Esophagus mucosa (tissue), 1 donor: ENCODE measurements at regions not wholly inside any gene's neighbourhood (a gene's known extent, or its start where the extent isn't known, plus 50 kb on each side); places are given as distances from the start of the nearest gene placed in this dataset.
"Not testable (repeated sequence)": the region's sequence is repeated elsewhere in the genome, so short reads cannot be mapped to it uniquely, and the experiment has no call there.

Experiments used
- ATAC-seq: fragments of 200-7000 bp; cut with Tn5 transposase; one replicate; pipeline ENCODE4 v1.9.1; 2020
- donor health status: DM: yes; HTN: yes; CAD: no.

DNA sequence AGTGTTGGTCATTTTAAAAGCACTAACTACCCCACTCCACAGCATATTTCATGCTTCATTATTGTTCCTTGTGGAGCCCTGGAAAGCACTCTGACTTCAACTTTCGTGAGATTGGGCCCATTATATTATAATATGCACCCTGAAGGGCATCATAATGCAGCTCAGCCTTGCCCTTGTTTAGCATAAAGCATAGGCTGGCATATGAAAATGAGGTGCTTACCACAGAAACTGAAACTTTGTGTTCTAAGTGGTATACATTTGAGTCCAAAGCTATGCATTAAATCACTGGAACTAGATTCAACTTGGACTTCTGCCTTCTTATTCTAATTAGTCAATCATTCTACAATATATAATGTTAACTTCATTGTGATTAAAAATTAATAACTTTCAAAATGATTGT, 1027.9 kb downstream of the STIM2 start:
- no peak for ATAC-seq

DNA sequence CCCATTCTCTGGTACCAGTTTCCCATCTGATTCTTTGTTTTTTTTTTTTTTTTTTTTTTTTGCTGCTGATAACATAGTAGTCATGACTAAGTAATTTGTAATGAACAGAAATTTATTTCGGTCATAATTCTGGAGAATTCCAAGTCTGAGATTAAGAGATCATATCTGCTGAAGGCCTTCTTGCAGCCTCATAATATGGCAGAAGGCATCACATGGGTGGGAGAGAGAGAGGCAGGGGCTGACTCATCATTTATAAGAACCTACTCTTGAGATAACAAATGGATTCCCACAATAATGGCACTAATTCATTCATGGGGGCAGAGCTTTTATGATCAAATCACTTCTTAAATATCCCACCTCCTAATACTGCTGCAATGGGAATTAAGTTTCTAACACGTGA, 1034.3 kb downstream of the STIM2 start:
- no peak for ATAC-seq

DNA sequence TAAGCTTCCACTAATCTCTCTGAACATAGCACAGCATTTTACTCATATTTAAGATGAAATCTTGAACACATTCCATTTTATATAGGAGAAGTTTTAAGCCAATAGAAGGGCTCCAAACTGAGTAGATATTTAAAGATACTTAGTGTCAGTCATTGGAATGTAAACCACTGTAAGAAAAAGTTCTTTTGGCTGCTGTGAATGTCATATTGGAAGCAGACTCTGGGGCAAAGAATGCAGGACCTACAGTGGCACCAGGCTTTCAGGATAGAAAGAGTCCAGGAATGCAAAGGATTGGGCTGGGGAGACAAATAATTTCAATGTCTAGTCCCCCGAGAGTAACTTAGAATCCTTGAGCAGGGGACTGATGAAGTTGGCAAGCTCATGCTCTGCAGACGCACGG, 1047.7 kb downstream of the STIM2 start:
- no peak for ATAC-seq

DNA sequence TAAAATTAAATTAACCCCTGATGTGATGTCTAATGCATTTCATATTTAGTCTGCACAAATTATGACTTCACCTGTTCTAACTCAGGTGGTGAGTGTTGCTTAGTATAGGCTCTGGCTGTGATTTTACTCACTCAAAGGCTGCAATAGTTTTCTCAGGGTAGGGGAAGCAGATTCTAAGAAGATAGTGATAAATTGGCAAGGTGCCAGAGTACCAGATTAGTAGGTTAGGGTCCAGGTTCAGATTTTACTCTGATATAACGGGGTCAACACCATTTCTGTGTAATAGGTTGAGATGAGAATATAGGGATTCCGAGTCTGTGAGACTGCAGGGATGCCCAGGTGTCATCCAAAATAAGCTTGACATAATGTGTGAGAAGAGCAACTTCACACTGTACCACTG, 1049.6 kb downstream of the STIM2 start:
- ATAC-seq = no peak

DNA sequence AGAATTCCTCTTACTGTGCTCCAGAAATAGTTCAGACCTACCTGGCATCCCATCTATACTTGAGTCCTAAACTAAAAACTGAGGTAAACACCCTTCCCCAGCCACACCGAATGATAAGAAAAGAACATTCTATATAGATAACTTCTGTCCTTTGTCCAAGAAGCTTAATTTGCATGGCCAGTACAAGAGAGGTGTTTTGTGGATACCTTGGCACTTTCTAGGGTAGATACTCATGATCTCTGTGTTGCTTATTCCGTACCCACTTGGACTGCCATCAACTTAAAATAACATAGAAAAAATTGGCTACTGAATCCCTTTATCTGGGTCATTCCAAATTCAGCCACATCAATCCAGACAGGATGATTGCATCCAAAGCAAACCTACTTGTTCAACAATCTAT, 1050.4 kb downstream of the STIM2 start:
- no peak for ATAC-seq

DNA sequence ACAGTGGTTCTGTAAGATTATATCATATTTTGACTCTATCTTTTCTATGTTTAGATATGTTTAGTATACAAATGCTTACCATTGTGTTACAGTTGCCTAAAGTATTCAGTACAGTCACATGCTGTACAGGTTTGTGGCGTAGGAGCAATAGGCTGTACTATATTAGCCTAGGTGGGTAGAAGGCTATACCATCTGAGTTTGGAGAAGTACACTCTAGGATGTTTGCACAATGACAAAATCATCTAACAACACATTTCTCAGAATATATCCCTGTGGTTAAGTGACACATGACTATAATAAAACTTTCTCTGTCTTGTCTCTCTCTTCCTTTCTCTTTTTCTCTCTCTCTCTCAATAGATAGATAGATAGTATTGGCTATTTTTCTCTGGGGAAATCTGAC, 1053.1 kb downstream of the STIM2 start:
- ATAC-seq = no peak

DNA sequence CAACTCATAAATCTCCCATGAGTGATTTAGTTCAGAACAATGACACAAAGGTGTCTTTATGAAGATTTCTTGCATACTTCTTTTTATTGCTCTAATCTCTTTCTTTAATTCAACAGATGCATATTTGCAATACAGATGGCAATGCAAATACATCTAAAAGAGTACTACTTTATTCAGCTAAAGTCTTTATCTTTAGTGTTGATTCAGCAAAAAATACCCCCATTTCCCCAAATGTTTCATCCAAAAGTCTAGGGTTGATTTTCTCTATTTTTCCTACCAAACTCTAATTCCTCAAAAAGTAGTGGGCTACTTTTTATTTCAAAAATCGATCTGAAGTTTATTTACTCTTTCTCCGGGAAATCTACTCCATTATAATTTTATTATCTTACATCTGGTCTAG, 1055.2 kb downstream of the STIM2 start:
- no peak for ATAC-seq

DNA sequence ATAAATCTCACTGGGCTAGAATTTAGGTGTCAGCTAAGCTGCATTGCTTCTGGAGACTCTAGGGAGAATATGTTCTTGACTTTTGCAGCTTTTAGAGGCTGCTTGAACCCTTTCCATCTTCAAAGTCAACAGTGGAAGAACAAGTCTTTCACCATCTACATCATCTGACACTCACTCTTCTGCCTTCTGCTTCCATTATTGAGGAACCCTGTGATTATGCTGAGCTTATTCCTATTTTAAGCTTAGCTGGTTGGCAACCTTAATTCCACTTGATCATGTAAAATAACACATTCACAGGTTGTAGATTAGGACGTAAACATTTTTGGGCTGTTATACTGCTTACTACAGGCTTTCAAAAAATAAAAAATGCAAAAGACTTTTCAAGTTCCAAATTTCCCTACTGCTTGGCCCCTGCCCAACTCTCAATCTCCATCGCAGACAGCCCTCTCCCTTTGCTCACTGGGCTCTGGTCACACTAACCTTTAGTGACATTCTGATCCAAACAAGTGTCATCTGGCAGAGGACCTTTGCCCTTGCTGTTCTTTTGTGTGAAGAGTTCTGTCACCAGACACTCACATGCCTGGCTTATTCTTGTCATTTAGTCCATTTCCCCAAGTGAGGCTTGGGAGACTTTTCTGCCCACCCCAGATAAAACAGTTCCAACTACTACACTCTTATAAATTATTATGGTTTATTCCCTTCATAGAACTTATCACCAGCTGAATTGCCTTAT, 1056.0 kb downstream of the STIM2 start:
- no peak for ATAC-seq

DNA sequence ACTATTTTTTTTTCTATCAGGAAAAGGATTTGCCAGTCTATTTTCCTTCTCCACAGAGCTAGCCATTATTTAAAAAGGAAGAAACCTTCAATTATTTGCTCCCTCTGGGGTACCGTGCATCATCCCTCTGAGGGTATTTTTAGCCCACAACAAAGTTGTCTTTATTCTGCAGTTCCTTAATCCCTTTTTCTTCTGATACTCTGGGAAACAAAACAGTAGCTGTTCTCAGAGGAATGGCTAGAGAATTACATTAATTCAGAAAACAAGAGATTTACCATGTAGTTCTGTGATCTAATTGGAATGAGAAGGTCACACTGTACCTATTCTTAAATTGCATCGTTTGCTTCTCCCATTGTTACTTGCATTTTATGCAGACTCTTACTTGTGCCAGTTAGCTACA, 1056.7 kb downstream of the STIM2 start:
- ATAC-seq = no peak

DNA sequence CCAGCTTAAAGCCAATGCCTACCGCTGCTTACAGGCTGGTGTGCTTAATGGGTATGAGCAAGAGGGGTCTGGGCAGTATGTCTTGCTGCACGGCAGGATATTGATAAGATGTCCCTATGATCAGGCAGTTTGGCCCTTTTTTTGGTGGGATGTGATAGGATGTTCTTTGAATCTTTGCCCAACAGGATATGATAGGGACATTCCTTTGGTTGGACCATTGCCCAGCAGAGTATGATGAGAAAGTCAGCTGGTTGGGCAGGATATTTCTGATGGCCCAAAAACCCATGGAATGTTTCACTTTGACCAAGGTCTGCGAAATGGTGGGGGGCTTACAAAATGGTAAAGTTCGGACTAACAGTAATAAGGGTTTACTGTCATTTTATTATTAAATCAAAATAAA, 1060.6 kb downstream of the STIM2 start:
- no peak for ATAC-seq

DNA sequence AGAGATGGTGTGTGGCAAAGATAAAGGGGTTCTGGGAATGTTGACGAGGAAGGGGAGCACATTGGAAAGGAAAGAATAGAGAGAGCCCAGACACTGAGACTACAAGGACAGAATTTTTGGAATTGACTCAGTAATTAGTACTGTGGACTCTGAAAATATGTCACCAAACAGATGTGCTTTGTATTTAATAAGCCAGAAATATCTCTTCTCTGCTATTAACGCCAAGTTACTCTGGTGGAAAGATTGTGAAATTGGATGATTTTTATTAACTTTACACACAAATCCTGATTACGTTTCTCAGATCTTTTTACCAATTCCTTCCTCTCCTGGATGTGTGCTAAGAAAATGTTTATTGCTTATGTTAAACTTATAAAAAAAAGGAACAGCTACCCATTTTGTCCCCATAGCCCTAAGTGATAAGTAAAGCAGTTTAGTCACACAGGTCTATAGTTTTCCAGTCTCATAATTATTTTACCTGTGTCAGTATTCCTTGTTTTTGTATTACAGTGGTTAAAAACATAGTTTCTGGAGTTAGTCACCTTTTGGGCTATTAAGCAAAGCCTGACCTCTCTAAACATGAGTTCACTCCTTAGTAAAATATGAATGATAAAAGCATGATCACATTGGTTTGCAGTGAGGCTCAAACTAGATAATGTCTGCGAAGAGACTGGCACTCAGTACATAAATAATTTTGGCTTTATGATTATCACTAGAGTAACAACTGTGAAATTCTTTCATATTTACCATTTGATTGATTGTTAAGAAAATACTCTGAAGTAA, 1068.3 kb downstream of the STIM2 start:
- ATAC-seq = no peak

DNA sequence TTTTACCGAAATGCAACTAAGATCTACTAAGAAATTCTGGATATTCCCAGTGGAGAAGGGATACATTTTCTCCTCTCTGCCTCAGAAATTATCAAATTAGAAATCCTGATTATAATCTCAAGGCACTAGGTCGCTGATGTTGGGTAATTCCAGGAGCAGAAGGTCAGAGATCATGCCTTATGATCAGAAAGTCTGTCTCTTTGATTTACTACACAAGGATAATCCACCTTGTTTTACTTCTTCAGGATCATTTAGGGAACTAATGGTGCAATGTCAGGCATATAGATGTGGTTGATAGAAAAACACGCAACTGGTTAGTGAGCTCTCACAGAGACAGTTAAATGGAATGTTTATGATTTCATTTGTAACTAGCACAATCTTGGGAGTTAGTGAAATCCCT, 1069.7 kb downstream of the STIM2 start:
- ATAC-seq = no peak

DNA sequence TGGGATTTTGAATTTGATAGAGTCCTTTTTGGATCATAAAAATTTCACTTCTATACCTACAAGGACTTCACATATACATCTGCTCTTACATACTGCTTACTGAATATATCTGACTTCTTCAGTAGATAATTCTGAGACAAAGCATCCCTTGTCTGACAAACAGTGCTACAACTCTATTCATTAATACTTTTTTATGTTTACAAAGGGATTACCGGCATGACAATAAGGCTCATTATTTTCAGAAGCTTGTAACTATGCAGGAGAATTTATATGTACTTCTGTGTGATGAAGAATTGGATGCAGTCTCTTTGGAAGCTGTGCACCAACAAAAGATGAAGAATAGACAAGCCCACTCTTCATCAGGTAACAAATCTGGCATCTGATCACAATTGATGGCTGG, 1070.3 kb downstream of the STIM2 start:
- no peak for ATAC-seq

DNA sequence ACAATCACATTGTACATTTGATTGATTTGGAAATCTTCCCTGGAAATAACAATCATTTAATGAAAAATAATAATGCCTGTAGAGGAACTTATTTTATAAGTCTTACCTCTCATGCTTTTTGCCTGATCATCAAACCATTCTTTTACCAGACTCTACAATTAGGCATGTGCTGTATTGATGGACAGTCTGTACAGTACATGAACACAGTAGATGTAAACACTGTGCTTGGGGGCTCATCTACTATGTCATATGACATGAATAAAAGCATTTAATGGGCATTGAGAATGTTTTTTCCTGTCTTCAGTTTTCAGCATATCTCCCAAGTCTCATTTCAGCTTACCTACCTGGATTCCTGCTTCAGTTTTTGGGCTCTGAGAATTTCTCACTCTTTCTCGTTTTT, 1070.9 kb downstream of the STIM2 start:
- ATAC-seq = no peak

DNA sequence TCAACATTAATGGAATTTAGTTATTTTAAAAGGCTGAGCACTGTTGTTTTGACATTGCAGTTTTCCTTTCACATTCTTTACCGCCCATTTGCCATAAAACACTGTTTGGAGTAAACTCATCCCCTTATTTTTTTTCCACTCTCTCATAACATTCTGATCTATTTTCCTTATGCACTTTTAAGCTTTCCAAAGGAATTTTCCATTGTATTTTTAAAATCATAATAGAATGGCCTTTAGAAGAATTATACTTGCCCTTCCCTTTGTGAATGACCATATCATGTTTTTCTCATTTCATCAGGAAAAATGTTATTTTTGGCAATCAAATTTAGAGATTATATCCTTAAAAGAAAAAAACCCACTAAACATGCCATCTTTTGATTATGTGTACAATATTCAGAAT, 1074.2 kb downstream of the STIM2 start:
- no peak for ATAC-seq

DNA sequence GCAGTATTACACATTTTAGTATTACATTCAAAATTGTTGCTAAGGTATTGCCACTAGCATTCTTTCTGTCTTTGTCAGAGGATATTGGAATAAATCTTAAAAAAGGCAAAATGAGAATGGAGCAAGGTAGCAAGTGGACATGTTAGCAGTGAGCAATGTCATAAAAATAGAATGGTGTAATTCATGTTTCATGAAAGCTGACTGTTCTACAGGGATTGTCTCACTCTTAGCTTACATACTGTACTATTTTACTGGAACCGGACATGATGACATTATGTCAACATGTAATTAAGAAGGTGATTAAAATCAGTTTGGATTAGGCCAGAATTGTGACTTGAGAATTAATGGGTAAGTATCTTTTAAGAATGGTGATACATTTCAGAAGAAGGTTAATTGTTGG, 1086.2 kb downstream of the STIM2 start:
- ATAC-seq = no peak

DNA sequence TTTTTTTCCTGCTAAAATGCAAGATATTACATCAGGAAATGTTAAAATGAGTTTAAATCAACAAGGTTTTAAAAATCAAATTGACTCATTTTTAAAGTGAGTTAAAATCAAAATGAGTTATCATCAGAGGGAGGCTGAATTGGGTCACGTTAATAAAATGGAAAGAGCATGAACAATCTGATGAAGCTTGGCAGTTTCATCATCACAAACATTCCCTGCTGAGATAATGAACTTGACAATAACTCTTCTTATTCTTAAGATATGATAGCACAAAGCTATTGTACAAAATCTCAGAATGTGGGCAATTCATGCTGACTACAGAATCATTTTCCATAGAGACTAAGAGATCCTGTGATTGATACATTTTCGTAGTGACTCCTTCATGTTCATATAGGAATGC, 1086.7 kb downstream of the STIM2 start:
- ATAC-seq = no peak

DNA sequence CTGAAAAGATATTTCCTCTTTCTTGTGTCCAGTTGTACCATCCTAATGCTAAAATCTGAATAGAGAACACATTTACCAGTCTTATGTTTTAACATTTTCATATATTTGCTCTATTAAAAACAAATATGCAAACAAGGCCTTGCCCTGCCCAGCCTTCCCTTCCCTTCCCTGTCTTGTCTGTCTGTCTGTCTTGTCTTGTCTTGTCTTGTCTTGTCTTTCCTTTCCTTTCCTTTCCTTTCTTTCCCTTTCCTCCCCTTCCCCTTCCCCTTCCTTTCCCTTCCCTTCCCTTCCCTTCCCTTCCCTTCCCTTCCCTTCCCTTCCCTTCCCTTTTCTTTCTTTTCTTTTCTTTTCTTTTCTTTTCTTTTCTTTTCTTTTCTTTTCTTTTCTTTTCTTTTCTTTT, 1103.5 kb downstream of the STIM2 start:
- no peak for ATAC-seq

DNA sequence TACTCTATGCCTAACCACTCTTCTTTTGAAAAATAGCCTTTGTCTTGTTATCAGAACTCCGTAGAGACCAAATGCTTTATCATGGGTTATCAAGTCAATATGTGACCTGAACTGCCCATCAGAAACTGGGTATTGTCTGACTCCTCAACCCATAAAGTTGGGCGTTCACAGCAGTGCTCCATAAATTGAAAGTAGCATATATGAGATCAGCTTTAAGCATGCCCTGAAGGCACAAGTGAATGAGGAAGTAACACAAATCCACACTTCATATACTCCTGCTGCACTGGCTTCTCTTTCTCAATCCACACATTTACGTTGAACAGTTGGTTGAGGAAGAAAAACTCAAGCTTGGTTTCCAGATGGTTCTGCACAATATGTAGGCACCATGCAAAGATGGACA, 1106.0 kb downstream of the STIM2 start:
- ATAC-seq = no peak

DNA sequence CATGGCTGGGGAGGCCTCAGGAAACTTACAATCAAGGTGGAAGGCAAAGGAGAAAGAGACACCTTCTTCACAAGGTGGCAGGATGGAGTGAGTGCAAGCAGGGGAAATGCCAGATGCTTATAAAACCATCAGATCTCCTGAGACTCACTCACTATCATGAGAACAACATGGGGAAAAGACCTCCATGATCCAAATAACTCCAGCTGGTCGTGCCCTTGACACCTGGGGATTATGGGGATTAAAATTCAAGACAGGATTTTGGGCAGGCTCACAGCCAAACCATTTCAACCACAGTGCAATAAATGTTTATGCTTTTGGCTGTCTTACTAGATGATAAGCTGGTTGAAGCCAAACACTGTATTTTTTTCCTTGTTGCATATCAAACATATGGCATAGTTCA, 1112.4 kb downstream of the STIM2 start:
- no peak for ATAC-seq

DNA sequence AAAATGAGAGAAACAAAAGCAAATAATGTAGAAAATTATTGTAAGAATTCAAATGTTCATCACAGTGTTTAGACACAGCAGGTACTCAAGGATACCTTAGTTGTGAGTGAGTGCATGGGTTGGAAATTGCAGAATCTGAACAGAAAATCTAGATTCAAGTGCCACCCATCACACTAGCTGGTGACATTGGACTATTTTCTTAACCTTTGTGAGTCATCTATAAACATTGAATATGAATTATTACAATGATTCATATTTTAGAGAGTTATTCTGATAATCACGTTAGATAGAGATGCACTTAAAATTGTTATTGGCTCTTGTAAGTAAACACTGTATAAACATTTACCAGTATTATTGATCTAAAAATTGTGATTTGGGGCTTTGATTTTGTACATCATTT, 1113.1 kb downstream of the STIM2 start:
- ATAC-seq = no peak

DNA sequence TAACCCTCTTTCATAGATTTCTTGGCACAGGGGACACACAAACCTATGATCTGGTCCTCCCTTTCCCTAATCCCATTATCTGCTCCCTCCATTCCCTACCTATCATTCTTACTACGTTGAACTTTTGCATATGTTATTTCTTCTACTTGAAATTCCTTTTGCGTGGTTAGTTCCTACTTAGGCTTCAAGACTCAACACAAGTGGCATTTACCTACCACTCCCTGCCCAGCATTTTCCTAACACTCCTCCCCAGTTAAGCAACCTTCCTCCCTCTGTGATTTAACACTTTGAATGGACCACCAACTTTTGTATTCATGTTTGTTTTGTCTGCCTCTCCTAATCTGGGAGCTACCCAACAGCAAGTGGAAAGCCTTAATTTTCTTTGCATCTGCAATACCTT, 1113.7 kb downstream of the STIM2 start:
- no peak for ATAC-seq

DNA sequence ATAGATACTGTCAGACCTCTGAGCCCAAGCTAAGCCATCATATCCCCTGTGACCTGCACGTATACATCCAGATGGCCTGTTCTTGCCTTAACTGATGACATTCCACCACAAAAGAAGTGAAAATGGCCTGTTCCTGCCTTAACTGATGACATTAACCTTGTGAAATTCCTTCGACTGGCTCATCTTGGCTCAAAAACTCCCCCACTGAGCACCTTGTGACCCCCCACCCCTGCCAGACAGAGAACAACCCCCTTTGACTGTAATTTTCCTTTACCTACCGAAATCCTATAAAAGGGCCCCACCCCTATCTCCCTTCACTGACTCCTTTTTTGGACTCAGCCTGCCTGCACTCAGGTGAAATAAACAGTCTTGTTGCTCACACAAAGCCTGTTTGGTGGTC, 1114.2 kb downstream of the STIM2 start:
- not testable (repeated sequence) for ATAC-seq

DNA sequence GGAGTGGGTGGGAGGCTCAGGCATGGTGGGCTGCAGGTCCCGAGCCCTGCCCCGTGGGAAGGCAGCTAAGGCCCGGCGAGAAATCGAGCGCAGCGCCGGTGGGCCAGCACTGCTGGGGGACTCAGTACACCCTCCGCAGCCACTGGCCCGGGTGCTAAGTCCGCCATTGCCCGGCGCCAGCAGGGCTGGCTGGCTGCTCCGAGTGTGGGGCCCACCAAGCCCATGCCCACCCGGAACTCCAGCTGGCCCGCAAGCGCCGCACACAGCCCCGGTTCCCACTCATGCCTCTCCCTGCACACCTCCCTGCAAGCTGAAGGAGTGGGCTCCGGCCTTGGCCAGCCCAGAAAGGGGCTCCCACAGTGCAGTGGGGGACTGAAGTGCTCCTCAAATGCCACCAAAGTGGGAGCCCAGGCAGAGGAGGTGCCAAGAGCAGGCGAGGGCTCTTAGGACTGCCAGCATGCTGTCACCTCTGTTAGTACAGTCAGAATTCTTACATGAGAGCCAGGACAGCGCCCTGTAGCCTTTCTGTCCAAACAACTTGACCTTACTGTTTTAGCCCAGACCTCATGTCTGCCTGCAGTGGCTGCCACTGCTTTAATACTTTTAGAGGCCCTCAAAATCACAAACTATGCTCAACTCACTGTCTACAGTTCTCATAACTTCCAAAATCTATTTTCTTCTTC, 1117.9 kb downstream of the STIM2 start:
- ATAC-seq = not testable (repeated sequence)
